HG03460 (cell line): ENCODE measurements at regions not wholly inside any gene's neighbourhood (a gene's known extent, or its start where the extent isn't known, plus 50 kb on each side); places are given as distances from the start of the nearest gene placed in this dataset.
"Not testable (repeated sequence)": the region's sequence is repeated elsewhere in the genome, so short reads cannot be mapped to it uniquely, and the experiment has no call there.

ENCODE experiments used
- ATAC-seq: cut with Tn5 transposase; IDR thresholded peaks from one replicate; pipeline ENCODE4 v1.9.1; 2021; ENCODE audit not compliant: unreplicated experiment

- ATAC-seq: no peak
Observed at GRCh38 chr14:71237556-71237955, 330.3 kb downstream of the PCNX1 start.

- no peak for ATAC-seq
Observed at GRCh38 chr14:71238835-71239234, 331.6 kb downstream of the PCNX1 start.

GRCh38 chr14:71240171-71240570, 332.9 kb downstream of the PCNX1 start:
- no peak for ATAC-seq

GRCh38 chr14:71240866-71241520, 333.7 kb downstream of the PCNX1 start:
- no peak for ATAC-seq

GRCh38 chr14:71242237-71242748, 335.0 kb downstream of the PCNX1 start:
- no peak for ATAC-seq

- no peak for ATAC-seq
Observed at GRCh38 chr14:71243697-71244096, 336.4 kb downstream of the PCNX1 start.

GRCh38 chr14:71244341-71244740, 337.1 kb downstream of the PCNX1 start:
- no peak for ATAC-seq

GRCh38 chr14:71245659-71246361, 338.6 kb downstream of the PCNX1 start:
- no peak for ATAC-seq

GRCh38 chr14:71246539-71246938, 339.3 kb downstream of the PCNX1 start:
- no peak for ATAC-seq

GRCh38 chr14:71247106-71247505, 339.8 kb downstream of the PCNX1 start:
- no peak for ATAC-seq

- no peak for ATAC-seq
Observed at GRCh38 chr14:71248194-71248593, 340.9 kb downstream of the PCNX1 start.

- no peak for ATAC-seq
Observed at GRCh38 chr14:71250347-71250746, 343.1 kb downstream of the PCNX1 start.

GRCh38 chr14:71250791-71251190, 343.5 kb downstream of the PCNX1 start:
- ATAC-seq: no peak

GRCh38 chr14:71254091-71254719, 346.9 kb downstream of the PCNX1 start:
- ATAC-seq: not testable (repeated sequence)

- no peak for ATAC-seq
Observed at GRCh38 chr14:71261206-71261605, 353.9 kb downstream of the PCNX1 start.

- no peak for ATAC-seq
Observed at GRCh38 chr14:71262441-71262840, 355.2 kb downstream of the PCNX1 start.

GRCh38 chr14:71264260-71264659, 357.0 kb downstream of the PCNX1 start:
- ATAC-seq: no peak

GRCh38 chr14:71267007-71267513, 359.8 kb downstream of the PCNX1 start:
- no peak for ATAC-seq

- no peak for ATAC-seq
Observed at GRCh38 chr14:71267691-71268090, 360.4 kb downstream of the PCNX1 start.

- ATAC-seq: no peak
Observed at GRCh38 chr14:71270111-71270510, 362.9 kb downstream of the PCNX1 start.

GRCh38 chr14:71271166-71271945, 364.1 kb downstream of the PCNX1 start:
- ATAC-seq: no peak
